Endothelial cell of umbilical vein (primary cell): ENCODE measurements at regions not wholly inside any gene's neighbourhood (a gene's known extent, or its start where the extent isn't known, plus 50 kb on each side); places are given as distances from the start of the nearest gene placed in this dataset.

Source experiments
- BruUV-seq: library from RNA; stranded (reverse); fragments of 400-500 nt; replicated peaks from 2 replicates; lab custom pipeline; 2021; lab: Mats Ljungman, UMichigan
- CTCF ChIA-PET: fragments of 300-600, 350-600 bp; sonication (Branson Sonifier 250); formaldehyde crosslinking; loops from one replicate; lab custom pipeline; 2021; ENCODE audit warnings: antibody characterized with exemption, inconsistent platforms; lab: Charles Lee
- POLR2A ChIA-PET: fragments of 300-600, 350-600 bp; sonication (Branson Sonifier 250); formaldehyde crosslinking; loops from one replicate; lab custom pipeline; 2021; ENCODE audit warnings: antibody characterized with exemption, inconsistent platforms; lab: Charles Lee
- DNase-seq: peaks from one replicate; pipeline ENCODE4 v3.0.0-alpha.2; 2011; ENCODE audit warnings: low read depth, low spot score
- FAIRE-seq: peaks from 2 replicates; lab custom pipeline; 2011; peaks lifted over from hg19 to GRCh38; lab: Jason Lieb, UNC
- H2AFZ ChIP-seq: 2 replicates; pipeline ENCODE4 v1.6.0; 2012; ENCODE audit warnings: low read depth, low read length, control low read depth, inconsistent platforms
- H3K27ac ChIP-seq: 2 replicates; pipeline ENCODE4 v1.5.1; 2011; ENCODE audit warnings: low read depth, mild to moderate bottlenecking, control low read depth, low read length, moderate library complexity; ENCODE audit not compliant: insufficient read depth
- H3K27me3 ChIP-seq, 2 experiments: 2 replicates each; pipeline versions ENCODE4 v1.6.0 to v1.6.1; 2011; ENCODE audit warnings: low read length in 2 of 2, mixed read lengths in 1 of 2; ENCODE audit not compliant: control insufficient read depth in 2 of 2, insufficient read depth in 2 of 2
- H3K36me3 ChIP-seq, 2 experiments: 2 replicates in 1 of 2; 3 replicates in 1 of 2; pipeline ENCODE4 v1.5.1; 2011; ENCODE audit warnings: low read length in 2 of 2, mild to moderate bottlenecking in 1 of 2, moderate library complexity in 1 of 2; ENCODE audit not compliant: control insufficient read depth in 2 of 2, insufficient read depth in 2 of 2; ENCODE audit errors: extremely low read depth in 1 of 2
- H3K4me1 ChIP-seq: 3 replicates; pipeline ENCODE4 v1.5.1; 2011; ENCODE audit warnings: mild to moderate bottlenecking, low read length; ENCODE audit not compliant: control insufficient read depth, insufficient read depth; ENCODE audit errors: extremely low read depth
- H3K4me2 ChIP-seq: 2 replicates; pipeline ENCODE4 v1.6.1; 2011; ENCODE audit warnings: low read length, control low read depth, mixed read lengths; ENCODE audit not compliant: insufficient read depth
- H3K4me3 ChIP-seq, 3 experiments: fragments of 200-600 bp in 1 of 3; sonication (generic), shearing (Covaris generic) in 1 of 3; replicated peaks in 1 of 3; 2 replicates each; pipeline ENCODE4 v1.5.1; 2011 to 2016; ENCODE audit warnings: control low read depth in 3 of 3, low read length in 3 of 3, mild to moderate bottlenecking in 2 of 3, inconsistent platforms in 1 of 3, low read depth in 1 of 3, moderate library complexity in 1 of 3; ENCODE audit not compliant: insufficient read depth in 1 of 3
- H3K79me2 ChIP-seq: 2 replicates; pipeline ENCODE4 v1.6.0; 2012; ENCODE audit warnings: low read length, inconsistent platforms; ENCODE audit not compliant: control insufficient read depth, insufficient read depth
- H3K9ac ChIP-seq: replicated peaks from 2 replicates; pipeline ENCODE3; 2011; ENCODE audit warnings: low read length, control low read depth; ENCODE audit not compliant: insufficient read depth; ENCODE audit errors: extremely low read depth
- H3K9me1 ChIP-seq: replicated peaks from 3 replicates; pipeline ENCODE4 v1.6.0; 2011; ENCODE audit warnings: mild to moderate bottlenecking, low read length; ENCODE audit not compliant: control insufficient read depth, insufficient read depth; ENCODE audit errors: extremely low read depth
- H3K9me3 ChIP-seq: replicated peaks from 2 replicates; pipeline ENCODE4 v1.5.1; 2012; ENCODE audit warnings: low read length, inconsistent platforms; ENCODE audit not compliant: control insufficient read depth, insufficient read depth
- H4K20me1 ChIP-seq: replicated peaks from 2 replicates; pipeline ENCODE3; 2011; ENCODE audit warnings: mild to moderate bottlenecking, low read length; ENCODE audit not compliant: control insufficient read depth, insufficient read depth; ENCODE audit errors: extremely low read depth
- CTCF ChIP-seq, 2 donors: IDR thresholded peaks; 1 replicate in 1 of 2; 2 replicates in 1 of 2; pipeline ENCODE4 v1.5.1; 2011; ENCODE audit warnings: low read length in 2 of 2, mild to moderate bottlenecking in 2 of 2, moderate library complexity in 2 of 2, control low read depth in 1 of 2, inconsistent platforms in 1 of 2, low read depth in 1 of 2; ENCODE audit not compliant: insufficient read depth in 1 of 2; ENCODE audit errors: extremely low read depth in 1 of 2
- EZH2 ChIP-seq: IDR thresholded peaks from 2 replicates; pipeline ENCODE4 v1.6.1; 2012; ENCODE audit warnings: borderline replicate concordance, low read depth, mild to moderate bottlenecking, moderate library complexity, low read length, inconsistent platforms; ENCODE audit not compliant: severe bottlenecking
- FOS ChIP-seq: IDR thresholded peaks from 2 replicates; pipeline ENCODE4 v1.6.1; 2011; ENCODE audit warnings: mild to moderate bottlenecking, low read length, moderate library complexity, borderline replicate concordance; ENCODE audit not compliant: insufficient read depth
- GATA2 ChIP-seq: IDR thresholded peaks from 2 replicates; pipeline ENCODE4 v1.7.0; 2011; ENCODE audit warnings: low read depth, mild to moderate bottlenecking, moderate library complexity, mixed read lengths, low read length; ENCODE audit not compliant: insufficient read length, insufficient read depth
- JUN ChIP-seq: IDR thresholded peaks from 2 replicates; pipeline ENCODE4 v1.6.1; 2011; ENCODE audit warnings: borderline replicate concordance, low read depth; ENCODE audit not compliant: insufficient read length, insufficient read depth
- MAX ChIP-seq: IDR thresholded peaks from 2 replicates; pipeline ENCODE4 v1.6.1; 2011; ENCODE audit not compliant: insufficient read depth, insufficient read length
- MYC ChIP-seq: IDR thresholded peaks from one replicate; pipeline ENCODE4 v1.6.1; 2011; ENCODE audit warnings: mild to moderate bottlenecking, low read depth, low read length
- POLR2A ChIP-seq: IDR thresholded peaks from 2 replicates; pipeline ENCODE4 v1.6.1; 2012; ENCODE audit warnings: low read depth, mild to moderate bottlenecking, control low read depth, low read length
- POLR2AphosphoS5 ChIP-seq: IDR thresholded peaks from 2 replicates; pipeline ENCODE4 v1.6.1; 2012; ENCODE audit warnings: low read depth, mild to moderate bottlenecking, control low read depth, low read length, moderate library complexity; ENCODE audit not compliant: insufficient read depth
- dilution Hi-C: fragments of 300-500 bp; cut with MboI; formaldehyde crosslinking; loops from one replicate; pipeline ENCODE4 v1.15.0; 2019; ENCODE audit warnings: low sequenced_read_pairs; ENCODE audit not compliant: extremely low pct_ligation_motif_present
- intact Hi-C: fragments of 100-400 bp; cut with micrococcal nuclease; formaldehyde crosslinking; loops from one replicate; pipeline ENCODE4 v1.10.0; 2022

- Histone ChIP-seq H3K9ac (no peak overlapping the region), H3K9me3 (no peaks in the 10 kb centered on the region), H3K4me1 (no peaks in the 10 kb centered on the region), H3K9me1 (no peaks in the 10 kb centered on the region), H4K20me1 (no peaks in the 10 kb centered on the region), H3K79me2 (no peaks in the 10 kb centered on the region), H3K27me3 (peaks cover 0 to 3% of the 10 kb centered on the region in 2 experiments), H3K36me3 (no peaks in the 10 kb centered on the region), H2AFZ (no peak overlapping the region), H3K27ac (no peak overlapping the region), H3K4me3 (no peak overlapping the region), H3K4me2 (no peak overlapping the region)
- CTCF ChIA-PET: interaction anchor here (0.7 to 1.9 kb wide), 4 partner anchors 10 to 243 kb away, joined by 3 to 8 read pairs (median 3); no protein-coding TSS in a partner anchor
- dilution Hi-C loops (no loop called here), intact Hi-C loops (no loop called here)
- DNase-seq (no peak), FAIRE-seq (no peak)
- POLR2A ChIA-PET: no interaction called here
- BruUV-seq: no TSS peak
- TF ChIP-seq GATA2 (no peak), MYC (no peak), EZH2 (no peak), FOS (no peak), POLR2A (no peak), CTCF (IDR thresholded peaks at IDR 0.05; ENCODE audit: extremely low read depth in 1 of 2, insufficient read depth in 1 of 2, low read depth in 1 of 2, low read length in 2 of 2) (no peak), JUN (no peak), POLR2AphosphoS5 (no peak), MAX (no peak)
These were observed 115.3 kb upstream of the ITGA1 start for GRCh38 chr5:52672459-52672858.
